ENCODE measurements at regions not wholly inside any gene's neighbourhood (a gene's known extent, or its start where the extent isn't known, plus 50 kb on each side); places are given as distances from the start of the nearest gene placed in this dataset.

- TF ChIP-seq CREB1 (IDR thresholded peaks at IDR 0.05; ENCODE audit: low read depth): no peak
- TF ChIP-seq ZNF24 (IDR thresholded peaks at IDR 0.05): no peak
- no peak for TF ChIP-seq ZNF207 (IDR thresholded peaks at IDR 0.05; ENCODE audit: borderline replicate concordance)
These were observed 452.8 kb downstream of the ENC1 start (continued) for GRCh38 chr5:74187757-74188156.

DNA sequence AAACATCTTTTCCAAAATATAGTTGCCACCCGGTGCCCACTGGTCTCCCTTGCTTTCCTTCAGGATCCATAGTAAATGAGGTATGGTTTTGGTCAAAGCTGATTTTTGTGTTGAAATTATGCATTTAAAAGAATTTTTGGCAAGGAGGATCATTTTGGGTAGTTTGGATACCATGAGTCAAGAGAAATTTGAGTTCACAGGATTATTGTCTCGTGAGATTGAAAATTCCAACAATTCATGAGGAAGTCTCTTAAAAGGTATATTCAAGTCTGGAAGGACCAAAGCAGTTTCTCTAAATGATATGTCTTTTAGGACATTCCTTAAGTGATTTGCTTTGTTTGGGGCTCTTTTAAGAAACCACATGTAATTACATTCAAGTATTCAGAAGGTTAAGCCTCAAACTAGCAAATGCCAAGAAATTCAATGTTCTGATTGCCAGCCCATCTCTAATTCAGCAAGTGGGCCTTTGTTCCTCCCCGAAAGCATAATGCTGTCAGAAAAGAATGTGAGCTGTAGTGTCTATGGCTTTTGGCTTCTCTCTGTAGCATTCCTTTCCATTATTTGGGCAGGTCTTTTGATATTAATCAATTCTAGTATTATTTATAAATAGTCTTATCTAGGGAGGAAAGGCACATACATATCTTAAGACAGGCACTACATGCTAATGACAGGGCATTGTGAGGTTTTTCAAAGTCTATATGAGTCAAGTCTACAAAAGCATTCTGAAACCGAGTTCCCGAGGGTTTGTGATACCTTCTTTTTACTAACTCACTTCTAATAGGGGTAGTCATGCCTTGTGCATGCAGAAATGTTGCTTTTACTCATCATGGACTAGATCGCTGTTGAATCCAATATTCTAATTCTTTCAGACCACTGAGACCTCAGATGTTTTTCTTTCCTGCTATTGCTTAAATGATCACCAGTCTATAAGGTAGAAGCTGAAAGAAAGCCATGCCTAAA, 453.9 kb downstream of the ENC1 start:
- no peak for ATAC-seq

GRCh38 chr5:74185599-74185998, 454.9 kb downstream of the ENC1 start:
- no peak for FAIRE-seq
- ChIA-PET RAD21 (ENCODE audit: unreplicated experiment) (no interaction called here), POLR2A (no interaction called here), SMC1A (ENCODE audit: uncharacterized antibody, unreplicated experiment) (no interaction called here), CTCF (no interaction called here)
- intact Hi-C loops (cut with micrococcal nuclease; ENCODE audit: unreplicated experiment) (no loop called here), in situ Hi-C loops (cut with MboI) (no loop called here)
- DNase-seq (ENCODE audit: low read depth, low spot score): no peak
- H3K36me3 ChIP-seq (ENCODE audit: control insufficient read depth in 2 of 2, insufficient read depth in 2 of 2, low read length in 1 of 2): no peaks in the 10 kb centered on the region
- 0 out of 4 replicates have a peak, but pooled peaks cover 0 to 2% of the 10 kb centered on the region in 2 experiments for H3K27me3 ChIP-seq (replicated peaks in 1 of 2; ENCODE audit: control insufficient read depth in 2 of 2, insufficient read depth in 2 of 2, low read length in 1 of 2)
- no peak overlapping the region for H3K4me3 ChIP-seq
- no TSS peak for BruUV-seq (replicated peaks)
- H3K9me3 ChIP-seq (replicated peaks; ENCODE audit: control insufficient read depth, insufficient read depth, low read length): no peaks in the 10 kb centered on the region; the same call in 2 of the 3 replicates
- no peak overlapping the region for H3K4me2 ChIP-seq (ENCODE audit: control insufficient read depth, insufficient read depth)
- no peak overlapping the region for H3K9ac ChIP-seq (ENCODE audit: control insufficient read depth, insufficient read depth, low read length)
- no peaks in the 10 kb centered on the region for H3K79me2 ChIP-seq (ENCODE audit: control insufficient read depth, insufficient read depth, low read length)
- TF ChIP-seq TCF12 (IDR thresholded peaks at IDR 0.05; ENCODE audit: low read depth, low read length) (no peak), POLR2A (IDR thresholded peaks at IDR 0.05; ENCODE audit: low read depth, low read length) (no peak), ZNF592 (IDR thresholded peaks at IDR 0.05) (no peak), EZH2 (IDR thresholded peaks at IDR 0.05; ENCODE audit: borderline replicate concordance, control insufficient read depth, low read depth, low read length) (no peak)
- ATAC-seq: no peak
- no peak overlapping the region for H2AFZ ChIP-seq (ENCODE audit: control insufficient read depth, low read depth, low read length)
- no peak overlapping the region for H3K27ac ChIP-seq (ENCODE audit: control insufficient read depth, insufficient read depth)
- no peaks in the 10 kb centered on the region for H3K4me1 ChIP-seq (ENCODE audit: control insufficient read depth, insufficient read depth, low read length)
- WGBS (ENCODE audit: insufficient coverage, insufficient replicate concordance, low lambda C conversion rate, missing lambda C conversion rate): 0% methylated on average over 2 of the region's 2 CpGs
- no peaks in the 10 kb centered on the region for H4K20me1 ChIP-seq (ENCODE audit: control insufficient read depth, insufficient read depth)

More for the DNA sequence above, 453.9 kb downstream of the ENC1 start:
- FAIRE-seq (no peak), DNase-seq (ENCODE audit: low read depth, low spot score) (no peak)
- H2AFZ ChIP-seq (ENCODE audit: control insufficient read depth, low read depth, low read length): no peak overlapping the region
- no TSS peak for BruUV-seq (replicated peaks)
- in situ Hi-C loops (cut with MboI): no loop called here
- no peaks in the 10 kb centered on the region for H3K79me2 ChIP-seq (ENCODE audit: control insufficient read depth, insufficient read depth, low read length)
- no peaks in the 10 kb centered on the region; the same call in 2 of the 3 replicates for H3K9me3 ChIP-seq (replicated peaks; ENCODE audit: control insufficient read depth, insufficient read depth, low read length)
- 27% methylated on average over 6 of the region's 6 CpGs for WGBS (ENCODE audit: insufficient coverage, insufficient replicate concordance, low lambda C conversion rate, missing lambda C conversion rate)
- H3K36me3 ChIP-seq (ENCODE audit: control insufficient read depth in 2 of 2, insufficient read depth in 2 of 2, low read length in 1 of 2): no peaks in the 10 kb centered on the region
- H3K27me3 ChIP-seq (replicated peaks in 1 of 2; ENCODE audit: control insufficient read depth in 2 of 2, insufficient read depth in 2 of 2, low read length in 1 of 2): 0 out of 4 replicates have a peak, but pooled peaks cover 0 to 2% of the 10 kb centered on the region in 2 experiments
- no peak overlapping the region for H3K27ac ChIP-seq (ENCODE audit: control insufficient read depth, insufficient read depth)
- SMC1A ChIA-PET (ENCODE audit: uncharacterized antibody, unreplicated experiment): no interaction called here
- no peaks in the 10 kb centered on the region for H4K20me1 ChIP-seq (ENCODE audit: control insufficient read depth, insufficient read depth)
- POLR2A ChIA-PET: no interaction called here
- RAD21 ChIA-PET (ENCODE audit: unreplicated experiment): no interaction called here
- TF ChIP-seq TAF1 (IDR thresholded peaks at IDR 0.05; ENCODE audit: borderline replicate concordance, low read depth, low read length): no peak
- TF ChIP-seq NR2C2 (IDR thresholded peaks at IDR 0.05; ENCODE audit: borderline replicate concordance, control insufficient read depth, insufficient read length, low read depth): no peak
- TF ChIP-seq SUZ12 (IDR thresholded peaks at IDR 0.05; ENCODE audit: unreplicated experiment): no peak
- CTCF ChIA-PET: no interaction called here
- intact Hi-C loops (cut with micrococcal nuclease; ENCODE audit: unreplicated experiment): no loop called here
- H3K4me2 ChIP-seq (ENCODE audit: control insufficient read depth, insufficient read depth): no peak overlapping the region
- no peak overlapping the region for H3K9ac ChIP-seq (ENCODE audit: control insufficient read depth, insufficient read depth, low read length)
- no peak overlapping the region for H3K4me3 ChIP-seq
- no peaks in the 10 kb centered on the region for H3K4me1 ChIP-seq (ENCODE audit: control insufficient read depth, insufficient read depth, low read length)
